ENCODE measurements at regions not wholly inside any gene's neighbourhood (a gene's known extent, or its start where the extent isn't known, plus 50 kb on each side); places are given as distances from the start of the nearest gene placed in this dataset.

DNA sequence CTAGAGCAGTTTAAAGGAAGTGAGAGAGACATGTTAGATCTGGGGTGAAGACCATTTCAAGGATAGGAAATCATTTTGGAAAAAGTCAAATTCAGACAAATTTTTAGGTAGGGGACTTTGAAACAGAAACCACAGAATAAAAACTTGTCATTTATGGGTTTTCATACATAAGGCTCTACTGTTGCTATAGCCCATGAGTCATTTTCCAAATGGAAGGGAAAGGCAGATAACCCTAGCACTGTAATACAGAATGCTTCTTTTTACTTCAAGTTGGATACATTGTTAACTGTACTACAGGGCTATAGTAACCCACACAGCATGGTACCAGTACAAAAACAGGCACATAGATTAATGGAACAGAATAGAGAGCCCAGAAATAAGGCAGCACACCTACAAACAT lies 455.4 kb downstream of the EBF1 start:
- no peak overlapping the region for H3K27ac ChIP-seq
- no peak overlapping the region for H3K4me3 ChIP-seq
- no peak for DNase-seq (ENCODE audit: low read depth, low spot score)
- no peak for TF ChIP-seq EZH2 (IDR thresholded peaks at IDR 0.05)
- no peak for TF ChIP-seq POLR2AphosphoS5 (IDR thresholded peaks at IDR 0.05; ENCODE audit: borderline replicate concordance, low read depth, low read length)
- no peak for TF ChIP-seq FOXP2 (optimal IDR thresholded peaks at IDR 0.05; ENCODE audit: control extremely low read depth, extremely low read length, insufficient read depth)
- H3K9me3 ChIP-seq (ENCODE audit: low read depth, low read length): no peaks in the 10 kb centered on the region
- H3K36me3 ChIP-seq (ENCODE audit: insufficient read depth, low read length): no peaks in the 10 kb centered on the region
- no peak overlapping the region for H3K9ac ChIP-seq (ENCODE audit: insufficient read length)

- Histone ChIP-seq H3K27ac (no peak overlapping the region), H3K36me3 (ENCODE audit: insufficient read depth, low read length) (no peaks in the 10 kb centered on the region), H3K9ac (ENCODE audit: insufficient read length) (no peak overlapping the region), H3K9me3 (ENCODE audit: low read depth, low read length) (no peaks in the 10 kb centered on the region), H3K4me3 (no peak overlapping the region)
- no peak for DNase-seq (ENCODE audit: low read depth, low spot score)
- TF ChIP-seq EZH2 (IDR thresholded peaks at IDR 0.05): no peak
- no peak for TF ChIP-seq FOXP2 (optimal IDR thresholded peaks at IDR 0.05; ENCODE audit: control extremely low read depth, extremely low read length, insufficient read depth)
- no peak for TF ChIP-seq POLR2AphosphoS5 (IDR thresholded peaks at IDR 0.05; ENCODE audit: borderline replicate concordance, low read depth, low read length)
Measured at GRCh38 chr5:158643840-158644239, 455.9 kb downstream of the EBF1 start.

GRCh38 chr5:158642879-158643278 lies 456.8 kb downstream of the EBF1 start:
- no peak for TF ChIP-seq FOXP2 (optimal IDR thresholded peaks at IDR 0.05; ENCODE audit: control extremely low read depth, extremely low read length, insufficient read depth)
- Histone ChIP-seq H3K27ac (no peak overlapping the region), H3K9me3 (ENCODE audit: low read depth, low read length) (no peaks in the 10 kb centered on the region), H3K36me3 (ENCODE audit: insufficient read depth, low read length) (no peaks in the 10 kb centered on the region), H3K9ac (ENCODE audit: insufficient read length) (no peak overlapping the region), H3K4me3 (no peak overlapping the region)
- no peak for DNase-seq (ENCODE audit: low read depth, low spot score)

DNA sequence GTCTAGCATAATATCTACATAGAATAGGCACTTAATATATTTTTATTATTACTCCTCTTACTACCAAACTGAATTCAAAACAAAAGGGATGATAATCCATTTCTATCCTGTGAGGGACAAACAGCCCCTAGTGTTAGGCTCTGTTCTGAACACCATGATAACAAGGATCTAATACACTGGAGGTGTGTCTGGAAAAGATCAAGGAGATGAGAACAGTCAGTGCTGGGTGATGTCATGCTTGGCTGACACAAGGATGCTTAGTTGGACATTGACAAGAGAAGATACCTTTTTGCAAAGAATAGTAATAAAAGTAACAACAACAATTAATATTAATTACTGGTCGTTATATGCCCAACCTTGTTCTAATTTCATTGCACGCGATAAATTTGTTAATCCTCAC lies 458.7 kb downstream of the EBF1 start:
- no peak for DNase-seq (ENCODE audit: low read depth, low spot score)
- no peak overlapping the region for H3K27ac ChIP-seq
- no peaks in the 10 kb centered on the region for H3K36me3 ChIP-seq (ENCODE audit: insufficient read depth, low read length)
- H3K9me3 ChIP-seq (ENCODE audit: low read depth, low read length): no peaks in the 10 kb centered on the region
- TF ChIP-seq EZH2 (IDR thresholded peaks at IDR 0.05): no peak
- TF ChIP-seq FOXP2 (optimal IDR thresholded peaks at IDR 0.05; ENCODE audit: control extremely low read depth, extremely low read length, insufficient read depth): no peak
- no peak for TF ChIP-seq POLR2AphosphoS5 (IDR thresholded peaks at IDR 0.05; ENCODE audit: borderline replicate concordance, low read depth, low read length)
- H3K4me3 ChIP-seq: no peak overlapping the region
- H3K9ac ChIP-seq (ENCODE audit: insufficient read length): no peak overlapping the region

DNA sequence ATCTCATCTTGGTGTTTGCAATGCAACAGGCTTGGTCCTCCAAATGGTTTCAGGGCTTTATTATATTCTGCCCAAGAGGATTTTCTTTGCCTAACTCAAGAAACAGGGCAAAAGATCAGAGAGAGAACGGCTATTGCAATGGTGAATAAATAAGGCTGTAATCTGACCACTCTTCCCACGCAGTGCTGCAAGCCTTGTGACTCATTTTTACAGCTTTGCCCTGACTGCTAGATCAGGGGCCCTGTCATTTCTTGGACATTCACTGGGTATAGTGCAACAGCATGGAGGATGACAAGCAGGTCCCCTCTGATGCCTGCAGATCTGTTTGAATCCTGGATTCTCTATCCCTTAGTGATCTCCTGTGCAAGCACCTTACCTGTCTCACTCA lies 459.1 kb downstream of the EBF1 start:
- DNase-seq (ENCODE audit: low read depth, low spot score): no peak
- Histone ChIP-seq H3K27ac (no peak overlapping the region), H3K36me3 (ENCODE audit: insufficient read depth, low read length) (no peaks in the 10 kb centered on the region), H3K9me3 (ENCODE audit: low read depth, low read length) (no peaks in the 10 kb centered on the region), H3K4me3 (no peak overlapping the region), H3K9ac (ENCODE audit: insufficient read length) (no peak overlapping the region)
- no peak for TF ChIP-seq POLR2AphosphoS5 (IDR thresholded peaks at IDR 0.05; ENCODE audit: borderline replicate concordance, low read depth, low read length)
- TF ChIP-seq EZH2 (IDR thresholded peaks at IDR 0.05): no peak
- no peak for TF ChIP-seq FOXP2 (optimal IDR thresholded peaks at IDR 0.05; ENCODE audit: control extremely low read depth, extremely low read length, insufficient read depth)

DNA sequence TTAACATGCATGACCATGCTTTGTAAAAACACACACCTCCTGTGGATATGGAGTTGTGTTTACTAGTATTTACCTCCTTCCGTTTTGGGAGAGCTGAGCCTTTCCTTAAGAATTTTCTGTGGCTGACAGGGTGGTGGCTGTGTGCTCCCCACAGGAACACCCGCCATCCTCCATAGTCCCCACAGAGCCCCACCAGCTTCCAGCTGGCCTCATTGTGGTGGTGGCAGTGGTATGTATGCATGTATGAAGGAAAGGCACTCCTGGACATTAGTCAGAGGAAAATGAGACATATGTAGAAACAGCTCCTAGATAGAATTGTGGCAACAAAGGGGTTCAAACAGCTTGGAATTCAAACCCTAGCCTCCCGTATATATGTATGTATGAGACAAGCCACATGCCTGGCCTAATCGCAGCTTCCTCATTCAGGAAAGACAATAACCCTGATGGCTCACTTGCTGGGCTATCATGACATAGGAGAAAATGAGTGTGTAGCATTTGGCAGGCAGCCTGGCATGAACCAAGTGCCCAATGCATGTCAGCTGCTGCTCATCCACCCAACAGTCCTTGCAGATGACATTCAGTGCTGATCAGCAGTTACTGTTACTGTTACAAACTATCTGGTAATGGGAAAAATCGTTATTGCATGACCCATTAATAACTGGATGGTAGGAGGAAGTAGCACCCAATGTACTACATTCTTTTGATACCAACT lies 459.7 kb downstream of the EBF1 start:
- Histone ChIP-seq H3K36me3 (ENCODE audit: insufficient read depth, low read length) (no peaks in the 10 kb centered on the region), H3K9me3 (ENCODE audit: low read depth, low read length) (no peaks in the 10 kb centered on the region), H3K4me3 (no peak overlapping the region), H3K27ac (no peak overlapping the region), H3K9ac (ENCODE audit: insufficient read length) (no peak overlapping the region)
- no peak for DNase-seq (ENCODE audit: low read depth, low spot score)
- TF ChIP-seq FOXP2 (optimal IDR thresholded peaks at IDR 0.05; ENCODE audit: control extremely low read depth, extremely low read length, insufficient read depth) (no peak), EZH2 (IDR thresholded peaks at IDR 0.05) (no peak), POLR2AphosphoS5 (IDR thresholded peaks at IDR 0.05; ENCODE audit: borderline replicate concordance, low read depth, low read length) (no peak)

- no peak overlapping the region for H3K27ac ChIP-seq
- no peak overlapping the region for H3K4me3 ChIP-seq
- no peaks in the 10 kb centered on the region for H3K36me3 ChIP-seq (ENCODE audit: insufficient read depth, low read length)
- DNase-seq (ENCODE audit: low read depth, low spot score): no peak
- no peak overlapping the region for H3K9ac ChIP-seq (ENCODE audit: insufficient read length)
- H3K9me3 ChIP-seq (ENCODE audit: low read depth, low read length): no peaks in the 10 kb centered on the region
- TF ChIP-seq EZH2 (IDR thresholded peaks at IDR 0.05) (no peak), FOXP2 (optimal IDR thresholded peaks at IDR 0.05; ENCODE audit: control extremely low read depth, extremely low read length, insufficient read depth) (no peak), POLR2AphosphoS5 (IDR thresholded peaks at IDR 0.05; ENCODE audit: borderline replicate concordance, low read depth, low read length) (no peak; the same call in 1 of the 2 replicates)
Measured at GRCh38 chr5:158638396-158638795, 461.3 kb downstream of the EBF1 start.

DNA sequence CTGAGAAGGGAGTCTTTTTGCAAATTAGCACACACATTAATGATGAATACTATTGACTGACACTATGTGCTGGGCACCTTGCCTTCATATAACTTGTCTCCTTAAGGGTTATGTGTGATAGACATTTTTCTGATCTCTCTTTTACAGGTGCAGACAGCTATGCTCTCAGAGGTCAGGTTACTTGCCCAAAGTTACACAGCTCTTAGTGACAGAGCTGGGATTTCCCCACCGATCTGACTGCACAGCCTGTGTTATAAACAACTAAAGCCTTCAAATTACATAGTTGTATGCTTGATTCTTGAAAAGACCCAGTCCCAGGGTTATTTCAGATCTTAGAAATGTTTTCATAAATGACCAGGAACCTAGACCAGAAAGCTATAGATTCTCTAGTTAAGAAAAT lies 462.7 kb downstream of the EBF1 start:
- no peak overlapping the region for H3K27ac ChIP-seq
- DNase-seq (ENCODE audit: low read depth, low spot score): no peak
- H3K4me3 ChIP-seq: no peak overlapping the region
- no peak overlapping the region for H3K9ac ChIP-seq (ENCODE audit: insufficient read length)
- H3K9me3 ChIP-seq (ENCODE audit: low read depth, low read length): no peaks in the 10 kb centered on the region
- no peaks in the 10 kb centered on the region for H3K36me3 ChIP-seq (ENCODE audit: insufficient read depth, low read length)
- TF ChIP-seq FOXP2 (optimal IDR thresholded peaks at IDR 0.05; ENCODE audit: control extremely low read depth, extremely low read length, insufficient read depth): no peak
- TF ChIP-seq POLR2AphosphoS5 (IDR thresholded peaks at IDR 0.05; ENCODE audit: borderline replicate concordance, low read depth, low read length): no peak
- TF ChIP-seq EZH2 (IDR thresholded peaks at IDR 0.05): no peak

- Histone ChIP-seq H3K9me3 (ENCODE audit: low read depth, low read length) (no peaks in the 10 kb centered on the region), H3K4me3 (no peak overlapping the region), H3K9ac (ENCODE audit: insufficient read length) (no peak overlapping the region), H3K36me3 (ENCODE audit: insufficient read depth, low read length) (no peaks in the 10 kb centered on the region), H3K27ac (no peak overlapping the region)
- TF ChIP-seq EZH2 (IDR thresholded peaks at IDR 0.05): no peak
- no peak for TF ChIP-seq FOXP2 (optimal IDR thresholded peaks at IDR 0.05; ENCODE audit: control extremely low read depth, extremely low read length, insufficient read depth)
- no peak for TF ChIP-seq POLR2AphosphoS5 (IDR thresholded peaks at IDR 0.05; ENCODE audit: borderline replicate concordance, low read depth, low read length)
- DNase-seq (ENCODE audit: low read depth, low spot score): no peak
Measured at GRCh38 chr5:158635565-158635964, 464.2 kb downstream of the EBF1 start.

All from SK-N-MC (cell line).